GM12891 (cell line): ENCODE measurements at regions not wholly inside any gene's neighbourhood (a gene's known extent, or its start where the extent isn't known, plus 50 kb on each side); places are given as distances from the start of the nearest gene placed in this dataset.

ENCODE experiments used
- POLR2A ChIP-seq: IDR thresholded peaks from 2 replicates; pipeline ENCODE4 v1.6.1; 2011; ENCODE audit warnings: low read depth, low read length, control low read depth
- POLR2AphosphoS5 ChIP-seq: IDR thresholded peaks from 2 replicates; pipeline ENCODE4 v1.6.1; 2011; ENCODE audit warnings: low read depth, low read length, control low read depth
- SPI1 ChIP-seq: IDR thresholded peaks from 2 replicates; pipeline ENCODE4 v1.6.1; 2011; ENCODE audit warnings: low read depth, low read length, control low read depth

- TF ChIP-seq POLR2A, result no peak
- no peak for TF ChIP-seq POLR2AphosphoS5
- TF ChIP-seq SPI1, result no peak
These were observed 85.9 kb upstream of the IGF1R start for GRCh38 chr15:98562331-98562937.
